Prostate gland (tissue), 2 donors: ENCODE measurements at regions not wholly inside any gene's neighbourhood (a gene's known extent, or its start where the extent isn't known, plus 50 kb on each side); places are given as distances from the start of the nearest gene placed in this dataset.

ENCODE experiments used
- CTCF ChIP-seq, 4 experiments: fragments of 200-600 bp in 2 of 4; fragments of 450-650 bp in 2 of 4; sonication (generic) in 2 of 4; IDR thresholded peaks; 1 replicate in 3 of 4; 2 replicates in 1 of 4; pipeline ENCODE4 v1.5.1; 2016 to 2019; ENCODE audit warnings: antibody characterized with exemption in 4 of 4, mild to moderate bottlenecking in 2 of 4, moderate library complexity in 2 of 4
- POLR2A ChIP-seq: fragments of 450-650 bp; IDR thresholded peaks from one replicate; pipeline ENCODE4 v1.6.1; 2016; ENCODE audit warnings: antibody characterized with exemption, mild to moderate bottlenecking

GRCh38 chr2:176500901-176501300, 231.7 kb downstream of the MTX2 start:
- TF ChIP-seq CTCF (IDR thresholded peaks at IDR 0.05) (no peak), POLR2A (no peak)
